HCT116 (cell line): ENCODE measurements at regions not wholly inside any gene's neighbourhood (a gene's known extent, or its start where the extent isn't known, plus 50 kb on each side); places are given as distances from the start of the nearest gene placed in this dataset.

Source experiments
- EGR1 ChIP-seq: IDR thresholded peaks from 2 replicates; pipeline ENCODE4 v1.6.1; 2012; ENCODE audit warnings: low read depth
- EZH2phosphoT487 ChIP-seq: fragments of 200-600 bp; IDR thresholded peaks from 2 replicates; pipeline ENCODE4 v1.6.1; 2018; ENCODE audit warnings: antibody characterized with exemption, borderline replicate concordance
- SIN3A ChIP-seq: IDR thresholded peaks from 2 replicates; pipeline ENCODE4 v1.6.1; 2012; ENCODE audit warnings: low read depth
- SRF ChIP-seq: IDR thresholded peaks from 2 replicates; pipeline ENCODE4 v1.6.1; 2012; ENCODE audit warnings: low read depth
- TCF7L2 ChIP-seq: IDR thresholded peaks from 2 replicates; pipeline ENCODE4 v1.7.0; 2011; ENCODE audit warnings: borderline replicate concordance, inconsistent platforms; ENCODE audit not compliant: insufficient read depth, insufficient read length; ENCODE audit errors: extremely low read depth
- ZFX ChIP-seq: fragments of 450-650 bp; IDR thresholded peaks from 2 replicates; pipeline ENCODE4 v1.6.1; 2017
- TF ChIP-seq, protein P1 (sequence below): IDR thresholded peaks from 2 replicates; pipeline ENCODE4 v1.6.1; 2012; ENCODE audit warnings: low read depth
- TF ChIP-seq, protein P2 (sequence below): IDR thresholded peaks from 2 replicates; pipeline ENCODE4 v1.6.1; 2011; ENCODE audit warnings: mild to moderate bottlenecking, low read length, moderate library complexity; ENCODE audit not compliant: insufficient replicate concordance; ENCODE audit errors: extremely low read depth
- TF ChIP-seq, protein P3 (sequence below): IDR thresholded peaks from 2 replicates; pipeline ENCODE4 v1.6.1; 2012

GRCh38 chr9:118326326-118326725 lies 622.1 kb downstream of the TLR4 start (continued):
- TF ChIP-seq, protein P1, sequence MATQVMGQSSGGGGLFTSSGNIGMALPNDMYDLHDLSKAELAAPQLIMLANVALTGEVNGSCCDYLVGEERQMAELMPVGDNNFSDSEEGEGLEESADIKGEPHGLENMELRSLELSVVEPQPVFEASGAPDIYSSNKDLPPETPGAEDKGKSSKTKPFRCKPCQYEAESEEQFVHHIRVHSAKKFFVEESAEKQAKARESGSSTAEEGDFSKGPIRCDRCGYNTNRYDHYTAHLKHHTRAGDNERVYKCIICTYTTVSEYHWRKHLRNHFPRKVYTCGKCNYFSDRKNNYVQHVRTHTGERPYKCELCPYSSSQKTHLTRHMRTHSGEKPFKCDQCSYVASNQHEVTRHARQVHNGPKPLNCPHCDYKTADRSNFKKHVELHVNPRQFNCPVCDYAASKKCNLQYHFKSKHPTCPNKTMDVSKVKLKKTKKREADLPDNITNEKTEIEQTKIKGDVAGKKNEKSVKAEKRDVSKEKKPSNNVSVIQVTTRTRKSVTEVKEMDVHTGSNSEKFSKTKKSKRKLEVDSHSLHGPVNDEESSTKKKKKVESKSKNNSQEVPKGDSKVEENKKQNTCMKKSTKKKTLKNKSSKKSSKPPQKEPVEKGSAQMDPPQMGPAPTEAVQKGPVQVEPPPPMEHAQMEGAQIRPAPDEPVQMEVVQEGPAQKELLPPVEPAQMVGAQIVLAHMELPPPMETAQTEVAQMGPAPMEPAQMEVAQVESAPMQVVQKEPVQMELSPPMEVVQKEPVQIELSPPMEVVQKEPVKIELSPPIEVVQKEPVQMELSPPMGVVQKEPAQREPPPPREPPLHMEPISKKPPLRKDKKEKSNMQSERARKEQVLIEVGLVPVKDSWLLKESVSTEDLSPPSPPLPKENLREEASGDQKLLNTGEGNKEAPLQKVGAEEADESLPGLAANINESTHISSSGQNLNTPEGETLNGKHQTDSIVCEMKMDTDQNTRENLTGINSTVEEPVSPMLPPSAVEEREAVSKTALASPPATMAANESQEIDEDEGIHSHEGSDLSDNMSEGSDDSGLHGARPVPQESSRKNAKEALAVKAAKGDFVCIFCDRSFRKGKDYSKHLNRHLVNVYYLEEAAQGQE: no peak
- TF ChIP-seq, protein P2, sequence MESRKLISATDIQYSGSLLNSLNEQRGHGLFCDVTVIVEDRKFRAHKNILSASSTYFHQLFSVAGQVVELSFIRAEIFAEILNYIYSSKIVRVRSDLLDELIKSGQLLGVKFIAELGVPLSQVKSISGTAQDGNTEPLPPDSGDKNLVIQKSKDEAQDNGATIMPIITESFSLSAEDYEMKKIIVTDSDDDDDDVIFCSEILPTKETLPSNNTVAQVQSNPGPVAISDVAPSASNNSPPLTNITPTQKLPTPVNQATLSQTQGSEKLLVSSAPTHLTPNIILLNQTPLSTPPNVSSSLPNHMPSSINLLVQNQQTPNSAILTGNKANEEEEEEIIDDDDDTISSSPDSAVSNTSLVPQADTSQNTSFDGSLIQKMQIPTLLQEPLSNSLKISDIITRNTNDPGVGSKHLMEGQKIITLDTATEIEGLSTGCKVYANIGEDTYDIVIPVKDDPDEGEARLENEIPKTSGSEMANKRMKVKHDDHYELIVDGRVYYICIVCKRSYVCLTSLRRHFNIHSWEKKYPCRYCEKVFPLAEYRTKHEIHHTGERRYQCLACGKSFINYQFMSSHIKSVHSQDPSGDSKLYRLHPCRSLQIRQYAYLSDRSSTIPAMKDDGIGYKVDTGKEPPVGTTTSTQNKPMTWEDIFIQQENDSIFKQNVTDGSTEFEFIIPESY: no peak
- TF ChIP-seq SRF (no peak), EZH2phosphoT487 (no peak), ZFX (no peak), SIN3A (no peak), EGR1 (no peak), TCF7L2 (no peak)
- TF ChIP-seq, protein P3, sequence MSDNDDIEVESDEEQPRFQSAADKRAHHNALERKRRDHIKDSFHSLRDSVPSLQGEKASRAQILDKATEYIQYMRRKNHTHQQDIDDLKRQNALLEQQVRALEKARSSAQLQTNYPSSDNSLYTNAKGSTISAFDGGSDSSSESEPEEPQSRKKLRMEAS: no peak
